ENCODE measurements at regions not wholly inside any gene's neighbourhood (a gene's known extent, or its start where the extent isn't known, plus 50 kb on each side); places are given as distances from the start of the nearest gene placed in this dataset.

GRCh38 chr17:70658317-70658716 is 489.0 kb downstream of the KCNJ2 start:
- Histone ChIP-seq H3K18ac (ENCODE audit: extremely low read depth, low read length) (no peak overlapping the region), H3K14ac (ENCODE audit: insufficient read length) (no peak overlapping the region), H3K23ac (ENCODE audit: insufficient read length) (no peak overlapping the region), H3K79me1 (ENCODE audit: low read depth, low read length) (no peaks in the 10 kb centered on the region), H2BK5ac (ENCODE audit: low read depth, low read length) (no peak overlapping the region), H4K20me1 (replicated peaks in 1 of 2; ENCODE audit: control insufficient read depth in 1 of 2, insufficient read depth in 2 of 2, low read length in 2 of 2) (no peaks in the 10 kb centered on the region), H2BK12ac (ENCODE audit: low read depth, low read length) (no peak overlapping the region), H3K23me2 (ENCODE audit: low read depth, low read length) (no peaks in the 10 kb centered on the region), H2AK5ac (ENCODE audit: low read depth, low read length) (no peak overlapping the region), H3K4me2 (ENCODE audit: insufficient read depth in 1 of 2, low read depth in 2 of 2, low read length in 2 of 2) (no peak overlapping the region), H3K36me3 (ENCODE audit: control insufficient read depth in 2 of 4, insufficient read depth in 4 of 4, low read length in 3 of 4) (no peaks in the 10 kb centered on the region), H4K5ac (ENCODE audit: insufficient read length, low read depth, low read length) (no peak overlapping the region), H4K8ac (ENCODE audit: extremely low read depth, insufficient read depth, low read length) (no peak overlapping the region), H2BK20ac (ENCODE audit: low read length) (no peak overlapping the region), H3K4me3 (ENCODE audit: extremely low read depth in 1 of 4, insufficient read depth in 2 of 4, low read depth in 3 of 4, low read length in 4 of 4) (no peak overlapping the region), H3K27ac (ENCODE audit: low read depth, low read length) (no peak overlapping the region), H3K4me1 (replicated peaks in 1 of 4; ENCODE audit: control insufficient read depth in 3 of 4, insufficient read depth in 4 of 4, low read length in 3 of 4) (no peaks in the 10 kb centered on the region), H2BK15ac (ENCODE audit: low read length) (no peak overlapping the region), H4K91ac (replicated peaks; ENCODE audit: insufficient read length, low read length) (no peak overlapping the region), H3K4ac (replicated peaks; ENCODE audit: insufficient read length, low read depth, low read length) (no peak overlapping the region), H3K27me3 (replicated peaks in 1 of 4; ENCODE audit: control insufficient read depth in 3 of 4, extremely low read depth in 1 of 4, insufficient read depth in 3 of 4, low read length in 3 of 4) (no peaks in the 10 kb centered on the region), H3K9me3 (ENCODE audit: insufficient read depth in 2 of 2, low read depth in 1 of 2, low read length in 1 of 2) (no peaks in the 10 kb centered on the region), H3K79me2 (ENCODE audit: control insufficient read depth in 1 of 2, insufficient read depth in 2 of 2, low read length in 2 of 2) (no peaks in the 10 kb centered on the region), H2BK120ac (replicated peaks; ENCODE audit: low read depth, low read length) (no peak overlapping the region), H3K56ac (replicated peaks; ENCODE audit: insufficient read length, low read depth, low read length) (no peak overlapping the region), H3K9ac (replicated peaks in 1 of 4; ENCODE audit: extremely low read depth in 1 of 4, low read depth in 3 of 4, low read length in 3 of 4) (no peak overlapping the region), H2AFZ (ENCODE audit: low read length) (no peak overlapping the region)
- DNase-seq (ENCODE audit: low read depth in 1 of 2, low spot score in 2 of 2) = no peak
- CTCF ChIA-PET (ENCODE audit: partially characterized antibody) = no interaction called here
- no peak for FAIRE-seq
- POLR2A ChIA-PET (ENCODE audit: partially characterized antibody) = no interaction called here
- WGBS, 2 experiments (ENCODE audit: extremely low coverage in 1 of 2, insufficient coverage in 1 of 2, insufficient read length in 1 of 2, insufficient replicate concordance in 2 of 2, low coverage in 1 of 2, low lambda C conversion rate in 2 of 2, missing lambda C conversion rate in 1 of 2) = 89% methylated on average over 3 of the region's 3 CpGs; no CpG with 5 or more reads in 1 of the 2 experiments
- TF ChIP-seq, protein P1, sequence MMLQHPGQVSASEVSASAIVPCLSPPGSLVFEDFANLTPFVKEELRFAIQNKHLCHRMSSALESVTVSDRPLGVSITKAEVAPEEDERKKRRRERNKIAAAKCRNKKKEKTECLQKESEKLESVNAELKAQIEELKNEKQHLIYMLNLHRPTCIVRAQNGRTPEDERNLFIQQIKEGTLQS (IDR thresholded peaks at IDR 0.05; ENCODE audit: insufficient read depth, low read depth, low read length) = no peak
